Endothelial cell of umbilical vein (primary cell): ENCODE measurements at regions not wholly inside any gene's neighbourhood (a gene's known extent, or its start where the extent isn't known, plus 50 kb on each side); places are given as distances from the start of the nearest gene placed in this dataset.

ENCODE experiments used
- CTCF ChIP-seq, 2 donors: IDR thresholded peaks; 1 replicate in 1 of 2; 2 replicates in 1 of 2; pipeline ENCODE4 v1.5.1; 2011; ENCODE audit warnings: low read length in 2 of 2, mild to moderate bottlenecking in 2 of 2, moderate library complexity in 2 of 2, control low read depth in 1 of 2, inconsistent platforms in 1 of 2, low read depth in 1 of 2; ENCODE audit not compliant: insufficient read depth in 1 of 2; ENCODE audit errors: extremely low read depth in 1 of 2
- FOS ChIP-seq: IDR thresholded peaks from 2 replicates; pipeline ENCODE4 v1.6.1; 2011; ENCODE audit warnings: mild to moderate bottlenecking, low read length, moderate library complexity, borderline replicate concordance; ENCODE audit not compliant: insufficient read depth

GRCh38 chr2:204112084-204112770 is 175.7 kb downstream of the ICOS start:
- no peak for TF ChIP-seq CTCF (IDR thresholded peaks at IDR 0.05; ENCODE audit: extremely low read depth in 1 of 2, insufficient read depth in 1 of 2, low read depth in 1 of 2, low read length in 2 of 2)
- no peak for TF ChIP-seq FOS
